Osteoblast (primary cell): ENCODE measurements at regions not wholly inside any gene's neighbourhood (a gene's known extent, or its start where the extent isn't known, plus 50 kb on each side); places are given as distances from the start of the nearest gene placed in this dataset.

Source experiments
- DNase-seq: peaks from one replicate; pipeline ENCODE4 v3.0.0; 2011; ENCODE audit warnings: low spot score, mixed read lengths; ENCODE audit not compliant: insufficient read length; ENCODE audit errors: missing footprints
- H2AFZ ChIP-seq: 2 replicates; pipeline ENCODE4 v1.6.0; 2011; ENCODE audit warnings: mild to moderate bottlenecking, low read length
- H3K27ac ChIP-seq: 2 replicates; pipeline ENCODE4 v1.5.1; 2011; ENCODE audit warnings: mild to moderate bottlenecking, low read depth, low read length, moderate library complexity
- H3K27me3 ChIP-seq: 2 replicates; pipeline ENCODE4 v1.6.0; 2012; ENCODE audit warnings: mild to moderate bottlenecking, control low read depth, inconsistent platforms, low read length, moderate library complexity; ENCODE audit not compliant: insufficient read depth
- H3K36me3 ChIP-seq: 2 replicates; pipeline ENCODE4 v1.5.1; 2011; ENCODE audit warnings: mild to moderate bottlenecking, low read length, control low read depth, moderate library complexity; ENCODE audit not compliant: insufficient read depth
- H3K4me1 ChIP-seq: 2 replicates; pipeline ENCODE4 v1.5.1; 2011; ENCODE audit warnings: mild to moderate bottlenecking, low read length, control low read depth, moderate library complexity; ENCODE audit not compliant: insufficient read depth
- H3K4me2 ChIP-seq: 2 replicates; pipeline ENCODE4 v1.6.0; 2011; ENCODE audit warnings: mild to moderate bottlenecking, low read length; ENCODE audit not compliant: insufficient read depth
- H3K4me3 ChIP-seq: fragments of 200-600 bp; sonication (generic); 3 replicates; pipeline ENCODE4 v1.5.1; 2012; ENCODE audit warnings: mild to moderate bottlenecking, low read length, inconsistent platforms; ENCODE audit not compliant: insufficient read depth
- H3K79me2 ChIP-seq: 2 replicates; pipeline ENCODE4 v1.6.0; 2012; ENCODE audit warnings: mild to moderate bottlenecking, low read length, control low read depth, inconsistent platforms; ENCODE audit not compliant: insufficient read depth
- H3K9me3 ChIP-seq: 2 replicates; pipeline ENCODE4 v1.5.1; 2011; ENCODE audit warnings: low read depth, low read length, control low read depth
- H4K20me1 ChIP-seq: 2 replicates; pipeline ENCODE4 v1.6.0; 2012; ENCODE audit warnings: mild to moderate bottlenecking, low read length, control low read depth; ENCODE audit not compliant: insufficient read depth
- CTCF ChIP-seq: IDR thresholded peaks from 2 replicates; pipeline ENCODE4 v1.5.1; 2011; ENCODE audit warnings: mild to moderate bottlenecking, low read depth, low read length, moderate library complexity; ENCODE audit errors: extremely low read depth

GRCh38 chr2:136715146-136715545, 50.2 kb upstream of the THSD7B start:
- Histone ChIP-seq H3K79me2 (no peaks in the 10 kb centered on the region), H3K4me2 (no peak overlapping the region), H2AFZ (no peak overlapping the region), H3K27me3 (no peaks in the 10 kb centered on the region), H3K4me3 (no peak overlapping the region), H3K27ac (no peak overlapping the region), H3K9me3 (no peaks in the 10 kb centered on the region), H4K20me1 (no peaks in the 10 kb centered on the region), H3K4me1 (no peaks in the 10 kb centered on the region), H3K36me3 (no peaks in the 10 kb centered on the region)
- TF ChIP-seq CTCF = no peak
- DNase-seq = no peak

DNA sequence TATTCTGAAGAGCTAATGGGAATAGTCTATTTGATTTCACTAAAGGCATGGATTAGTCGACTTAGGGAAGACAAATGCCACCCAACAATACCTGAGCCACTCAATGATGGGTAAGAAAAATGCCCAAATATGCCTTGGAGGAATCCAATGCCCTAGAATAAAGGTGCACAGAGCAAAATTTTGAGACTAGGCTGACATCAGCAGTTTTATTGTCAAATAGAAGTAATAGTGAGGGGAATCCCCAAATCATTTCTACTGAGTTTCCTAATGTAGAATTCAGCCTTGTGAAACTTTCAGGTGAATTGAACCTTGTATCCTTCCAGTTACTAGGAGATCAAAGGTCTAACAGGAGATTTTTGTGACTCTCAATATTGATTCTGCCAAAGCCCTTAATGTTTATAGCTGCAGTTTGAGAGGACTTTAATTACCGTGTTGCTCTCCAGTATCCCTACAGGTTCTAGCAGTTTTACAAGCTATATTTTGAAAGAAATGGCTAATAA, 50.8 kb upstream of the THSD7B start:
- Histone ChIP-seq H3K9me3 (no peaks in the 10 kb centered on the region), H3K27me3 (no peaks in the 10 kb centered on the region), H2AFZ (no peak overlapping the region), H3K79me2 (no peaks in the 10 kb centered on the region), H3K36me3 (no peaks in the 10 kb centered on the region), H4K20me1 (no peaks in the 10 kb centered on the region), H3K4me2 (no peak overlapping the region), H3K4me1 (no peaks in the 10 kb centered on the region), H3K4me3 (no peak overlapping the region), H3K27ac (no peak overlapping the region)
- no peak for TF ChIP-seq CTCF
- no peak for DNase-seq

- Histone ChIP-seq H3K27me3 (no peaks in the 10 kb centered on the region), H3K79me2 (no peaks in the 10 kb centered on the region), H3K4me1 (no peaks in the 10 kb centered on the region), H4K20me1 (no peaks in the 10 kb centered on the region), H3K27ac (no peak overlapping the region), H2AFZ (no peak overlapping the region), H3K9me3 (no peaks in the 10 kb centered on the region), H3K4me3 (no peak overlapping the region), H3K36me3 (no peaks in the 10 kb centered on the region), H3K4me2 (no peak overlapping the region)
- no peak for DNase-seq
- TF ChIP-seq CTCF = no peak
These were observed 51.6 kb upstream of the THSD7B start for GRCh38 chr2:136713739-136714138.

DNA sequence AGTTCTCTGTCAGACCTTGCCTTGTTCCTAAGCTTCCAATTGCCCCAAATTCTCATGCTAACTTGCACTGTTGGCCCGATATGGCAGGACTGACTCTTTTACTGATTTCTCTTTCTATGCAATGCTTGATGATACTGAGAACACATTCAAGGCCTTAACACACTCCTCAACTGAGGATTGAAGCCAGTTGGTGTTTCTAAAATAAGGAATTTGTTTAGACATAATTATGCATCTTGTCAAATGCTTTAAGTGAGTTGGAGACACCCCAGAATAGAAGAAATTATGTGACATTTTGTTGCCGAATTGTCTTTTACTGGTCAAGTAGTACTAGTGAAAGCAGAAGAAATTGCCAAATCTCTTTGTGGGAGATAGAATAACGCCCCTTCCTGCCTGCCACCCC, 60.0 kb upstream of the THSD7B start:
- Histone ChIP-seq H3K27me3 (no peaks in the 10 kb centered on the region), H3K36me3 (no peaks in the 10 kb centered on the region), H3K4me2 (no peak overlapping the region), H4K20me1 (no peaks in the 10 kb centered on the region), H2AFZ (no peak overlapping the region), H3K27ac (no peak overlapping the region), H3K4me1 (no peaks in the 10 kb centered on the region), H3K9me3 (peaks cover 2% of the 10 kb centered on the region), H3K79me2 (no peaks in the 10 kb centered on the region), H3K4me3 (no peak overlapping the region)
- TF ChIP-seq CTCF = no peak
- DNase-seq = no peak
